ENCODE measurements at regions not wholly inside any gene's neighbourhood (a gene's known extent, or its start where the extent isn't known, plus 50 kb on each side); places are given as distances from the start of the nearest gene placed in this dataset.

GRCh38 chr11:32331098-32331497 lies 104.2 kb downstream of the WT1 start:
- no peak for TF ChIP-seq CTCF (conservative IDR thresholded peaks at IDR 0.05; ENCODE audit: low read depth, low read length)
- DNase-seq (ENCODE audit: low read depth): peak; percentile 22
- no peak overlapping the region for H3K4me3 ChIP-seq (ENCODE audit: low read depth, low read length)

GRCh38 chr11:32331792-32332191 lies 103.5 kb downstream of the WT1 start:
- DNase-seq (ENCODE audit: low read depth): no peak
- TF ChIP-seq CTCF (conservative IDR thresholded peaks at IDR 0.05; ENCODE audit: low read depth, low read length): no peak
- no peak overlapping the region for H3K4me3 ChIP-seq (ENCODE audit: low read depth, low read length)

- DNase-seq (ENCODE audit: low read depth): no peak
- H3K4me3 ChIP-seq (ENCODE audit: low read depth, low read length): peak overlapping the region; percentile 59
- TF ChIP-seq CTCF (conservative IDR thresholded peaks at IDR 0.05; ENCODE audit: low read depth, low read length): no peak
Measured at GRCh38 chr11:32332990-32333319, 102.4 kb downstream of the WT1 start.

GRCh38 chr11:32333320-32333991 lies 101.9 kb downstream of the WT1 start:
- H3K4me3 ChIP-seq (ENCODE audit: low read depth, low read length): peak overlapping the region; percentile 59
- peak; percentile 71 for DNase-seq (ENCODE audit: low read depth)
- peak; percentile 70 for TF ChIP-seq CTCF (conservative IDR thresholded peaks at IDR 0.05; ENCODE audit: low read depth, low read length)

- no peak overlapping the region for H3K4me3 ChIP-seq (ENCODE audit: low read depth, low read length)
- no peak for DNase-seq (ENCODE audit: low read depth)
- peak; percentile 42 for TF ChIP-seq CTCF (conservative IDR thresholded peaks at IDR 0.05; ENCODE audit: low read depth, low read length)
Measured at GRCh38 chr11:32334822-32335221, 100.5 kb downstream of the WT1 start.

Data from choroid plexus epithelial cell (primary cell).